Activated effector memory CD4-positive, alpha-beta T cell treated with Interleukin-2 at 50 U/mL for 16 hours (primary cell): ENCODE measurements at regions not wholly inside any gene's neighbourhood (a gene's known extent, or its start where the extent isn't known, plus 50 kb on each side); places are given as distances from the start of the nearest gene placed in this dataset.

ENCODE experiments used
- DNase-seq: peaks from one replicate; pipeline ENCODE4 v3.0.0-alpha.2; 2020

- DNase-seq = no peak
Measured at GRCh38 chr21:35414507-35415139, 365.5 kb upstream of the RUNX1 start.

GRCh38 chr21:35414056-35414455 lies 365.0 kb upstream of the RUNX1 start:
- DNase-seq = no peak

GRCh38 chr21:35412231-35412630 lies 363.1 kb upstream of the RUNX1 start:
- DNase-seq = no peak

GRCh38 chr21:35411434-35411833 lies 362.3 kb upstream of the RUNX1 start:
- DNase-seq = no peak

- DNase-seq = no peak
Measured at GRCh38 chr21:35410656-35411055, 361.6 kb upstream of the RUNX1 start.

GRCh38 chr21:35410123-35410522 lies 361.0 kb upstream of the RUNX1 start:
- no peak for DNase-seq

GRCh38 chr21:35408401-35408800 lies 359.3 kb upstream of the RUNX1 start:
- DNase-seq = no peak

- DNase-seq = no peak
Measured at GRCh38 chr21:35406635-35407034, 357.5 kb upstream of the RUNX1 start.

GRCh38 chr21:35405981-35406380 lies 356.9 kb upstream of the RUNX1 start:
- no peak for DNase-seq

GRCh38 chr21:35404247-35404646 lies 355.1 kb upstream of the RUNX1 start:
- no peak for DNase-seq

- DNase-seq = no peak
Measured at GRCh38 chr21:35402061-35402460, 353.0 kb upstream of the RUNX1 start.

GRCh38 chr21:35401476-35401875 lies 352.4 kb upstream of the RUNX1 start:
- no peak for DNase-seq

GRCh38 chr21:35400233-35400939 lies 351.3 kb upstream of the RUNX1 start:
- DNase-seq = no peak

- no peak for DNase-seq
Measured at GRCh38 chr21:35399706-35400105, 350.6 kb upstream of the RUNX1 start.

GRCh38 chr21:35399002-35399530 lies 350.0 kb upstream of the RUNX1 start:
- no peak for DNase-seq

- no peak for DNase-seq
Measured at GRCh38 chr21:35398346-35398982, 349.4 kb upstream of the RUNX1 start.

- DNase-seq = no peak
Measured at GRCh38 chr21:35397781-35398180, 348.7 kb upstream of the RUNX1 start.

GRCh38 chr21:35396655-35397054 lies 347.6 kb upstream of the RUNX1 start:
- DNase-seq = no peak

- no peak for DNase-seq
Measured at GRCh38 chr21:35395728-35396127, 346.6 kb upstream of the RUNX1 start.

GRCh38 chr21:35394634-35395369 lies 345.7 kb upstream of the RUNX1 start:
- no peak for DNase-seq

- DNase-seq = no peak
Measured at GRCh38 chr21:35394049-35394448, 344.9 kb upstream of the RUNX1 start.

GRCh38 chr21:35390013-35390776 lies 341.1 kb upstream of the RUNX1 start:
- DNase-seq = no peak
